ENCODE measurements at regions not wholly inside any gene's neighbourhood (a gene's known extent, or its start where the extent isn't known, plus 50 kb on each side); places are given as distances from the start of the nearest gene placed in this dataset.

- no peak for DNase-seq
These were observed 81.9 kb downstream of the SIPA1L2 start for GRCh38 chr1:232547938-232548484.

DNA sequence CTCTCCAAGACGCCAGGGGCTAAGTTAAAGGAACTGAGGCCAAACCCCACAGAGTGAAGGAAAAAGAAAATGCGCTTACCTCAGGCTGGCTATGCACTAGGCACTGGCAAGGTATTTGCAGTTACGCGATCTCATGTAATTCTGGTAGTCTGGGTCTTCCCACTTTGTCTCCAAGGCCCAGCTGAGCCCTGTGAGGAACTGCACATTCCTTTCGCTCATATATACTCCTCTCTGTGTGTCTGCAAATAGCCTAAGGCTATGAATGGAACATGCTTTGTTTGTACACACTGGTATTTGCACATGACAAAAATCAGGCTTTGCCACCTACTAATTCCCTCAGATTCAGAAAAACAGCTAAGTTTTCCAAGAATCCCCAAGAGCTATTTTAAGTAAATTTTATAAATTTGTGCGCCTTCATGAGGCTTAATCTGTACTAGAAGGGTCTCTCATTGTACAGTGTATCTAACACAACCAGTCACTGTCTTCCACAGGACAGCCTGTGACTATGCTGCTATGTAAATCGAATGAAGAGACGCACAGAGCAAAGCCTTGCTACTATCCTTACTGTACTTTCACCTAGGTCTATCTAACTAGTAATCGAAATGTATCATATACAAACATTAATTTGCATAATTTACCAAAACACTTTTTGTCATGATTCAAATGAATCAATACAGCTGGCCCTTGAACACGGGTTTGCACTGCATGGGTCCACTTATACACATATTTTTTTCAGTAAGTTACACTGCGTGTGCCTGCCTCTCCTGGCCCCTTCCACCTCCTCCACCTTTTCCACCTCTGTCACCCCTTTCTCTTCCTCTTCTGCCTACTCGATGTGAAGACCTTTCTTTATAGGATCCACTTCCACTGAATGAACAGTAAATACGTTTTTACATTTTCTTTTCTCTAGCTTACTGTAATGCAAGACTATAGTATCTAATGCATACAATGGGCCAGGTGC lies 87.0 kb downstream of the SIPA1L2 start:
- Histone ChIP-seq H3K9me3 (ENCODE audit: control insufficient read depth, low read length) (no peaks in the 10 kb centered on the region), H3K27me3 (ENCODE audit: control insufficient read depth in 1 of 2, insufficient read depth in 1 of 2, low read length in 2 of 2) (peaks cover 0 to 3% of the 10 kb centered on the region in 2 experiments), H3K9ac (ENCODE audit: low read length) (no peak overlapping the region), H3K4me3 (ENCODE audit: insufficient read depth in 1 of 2, low read depth in 1 of 2, low read length in 2 of 2) (no peak overlapping the region), H2BK120ac (ENCODE audit: low read depth, low read length) (no peak overlapping the region), H2AK5ac (ENCODE audit: low read length, severe bottlenecking) (no peak overlapping the region), H4K91ac (ENCODE audit: low read length) (peak overlapping the region; percentile 71), H4K8ac (ENCODE audit: low read length) (no peak overlapping the region), H2AFZ (ENCODE audit: low read depth, low read length) (no peak overlapping the region), H3K4me1 (ENCODE audit: control insufficient read depth, insufficient read depth, low read depth, low read length) (peaks cover 22% of the 10 kb centered on the region), H3K4me2 (ENCODE audit: low read length, poor library complexity, severe bottlenecking) (no peak overlapping the region), H3K36me3 (ENCODE audit: control insufficient read depth in 1 of 2, insufficient read depth in 2 of 2, low read depth in 1 of 2, low read length in 2 of 2) (peaks cover 0 to 4% of the 10 kb centered on the region in 2 experiments), H3K18ac (ENCODE audit: low read depth in 1 of 2, low read length in 2 of 2) (no peak overlapping the region), H2BK12ac (ENCODE audit: low read length in 2 of 2) (peak overlapping the region in 1 of 2 experiments; percentile 46), H3K27ac (ENCODE audit: low read length, poor library complexity, severe bottlenecking) (no peak overlapping the region), H2BK15ac (ENCODE audit: low read depth, poor library complexity, severe bottlenecking) (peak overlapping the region; percentile 65), H3K23ac (ENCODE audit: low read length in 2 of 2) (no peak overlapping the region), H3K4ac (ENCODE audit: low read depth in 1 of 2, low read length in 2 of 2) (no peak overlapping the region), H2BK5ac (ENCODE audit: low read depth, low read length, poor library complexity, severe bottlenecking) (no peak overlapping the region), H3K79me1 (replicated peaks; ENCODE audit: low read length, poor library complexity, severe bottlenecking) (peaks cover 20% of the 10 kb centered on the region), H3K14ac (ENCODE audit: low read length in 2 of 2) (no peak overlapping the region)
- DNase-seq, result no peak
- 96% methylated on average over 13 of the region's 13 CpGs for WGBS

More at GRCh38 chr1:232547938-232548484, 81.9 kb downstream of the SIPA1L2 start:
- H3K4ac ChIP-seq (ENCODE audit: low read depth in 1 of 2, low read length in 2 of 2), result no peak overlapping the region
- no peak overlapping the region for H3K4me3 ChIP-seq (ENCODE audit: insufficient read depth in 1 of 2, low read depth in 1 of 2, low read length in 2 of 2)
- H4K91ac ChIP-seq (ENCODE audit: low read length), result no peak overlapping the region
- peaks cover 0 to 3% of the 10 kb centered on the region in 2 experiments for H3K27me3 ChIP-seq (ENCODE audit: control insufficient read depth in 1 of 2, insufficient read depth in 1 of 2, low read length in 2 of 2)
- no peak overlapping the region for H3K27ac ChIP-seq (ENCODE audit: low read length, poor library complexity, severe bottlenecking)
- H3K4me2 ChIP-seq (ENCODE audit: low read length, poor library complexity, severe bottlenecking), result no peak overlapping the region
- peak overlapping the region in 1 of 2 experiments; percentile 77 for H3K18ac ChIP-seq (ENCODE audit: low read depth in 1 of 2, low read length in 2 of 2)
- no peak overlapping the region for H3K9ac ChIP-seq (ENCODE audit: low read length)
- no peak overlapping the region for H2BK5ac ChIP-seq (ENCODE audit: low read depth, low read length, poor library complexity, severe bottlenecking)
- H3K9me3 ChIP-seq (ENCODE audit: control insufficient read depth, low read length), result no peaks in the 10 kb centered on the region
- no peak overlapping the region for H3K23ac ChIP-seq (ENCODE audit: low read length in 2 of 2)
- WGBS, result 60% methylated on average over 2 of the region's 2 CpGs
- H2AFZ ChIP-seq (ENCODE audit: low read depth, low read length), result no peak overlapping the region
- peaks cover 17% of the 10 kb centered on the region for H3K4me1 ChIP-seq (ENCODE audit: control insufficient read depth, insufficient read depth, low read depth, low read length)
- peak overlapping the region in 1 of 2 experiments; percentile 74 for H2BK12ac ChIP-seq (ENCODE audit: low read length in 2 of 2)
- H3K14ac ChIP-seq (ENCODE audit: low read length in 2 of 2), result no peak overlapping the region
- H3K36me3 ChIP-seq (ENCODE audit: control insufficient read depth in 1 of 2, insufficient read depth in 2 of 2, low read depth in 1 of 2, low read length in 2 of 2), result peaks cover 0 to 11% of the 10 kb centered on the region in 2 experiments
- no peak overlapping the region for H2BK120ac ChIP-seq (ENCODE audit: low read depth, low read length)
- no peak overlapping the region for H2BK15ac ChIP-seq (ENCODE audit: low read depth, poor library complexity, severe bottlenecking)
- H2AK5ac ChIP-seq (ENCODE audit: low read length, severe bottlenecking), result no peak overlapping the region
- peaks cover 19% of the 10 kb centered on the region for H3K79me1 ChIP-seq (replicated peaks; ENCODE audit: low read length, poor library complexity, severe bottlenecking)
- no peak overlapping the region for H4K8ac ChIP-seq (ENCODE audit: low read length)

- Histone ChIP-seq H4K8ac (ENCODE audit: low read length) (no peak overlapping the region), H3K27me3 (ENCODE audit: control insufficient read depth in 1 of 2, insufficient read depth in 1 of 2, low read length in 2 of 2) (no peaks in the 10 kb centered on the region)
- WGBS, result 80% methylated on average over 5 of the region's 5 CpGs
These were observed 91.0 kb downstream of the SIPA1L2 start for GRCh38 chr1:232538943-232539302.

More at GRCh38 chr1:232538943-232539302, 91.0 kb downstream of the SIPA1L2 start:
- H2BK5ac ChIP-seq (ENCODE audit: low read depth, low read length, poor library complexity, severe bottlenecking), result no peak overlapping the region
- peaks cover 24% of the 10 kb centered on the region for H3K4me1 ChIP-seq (ENCODE audit: control insufficient read depth, insufficient read depth, low read depth, low read length)
- no peak overlapping the region for H4K91ac ChIP-seq (ENCODE audit: low read length)
- no peak overlapping the region for H3K4me3 ChIP-seq (ENCODE audit: insufficient read depth in 1 of 2, low read depth in 1 of 2, low read length in 2 of 2)
- no peak overlapping the region for H2AFZ ChIP-seq (ENCODE audit: low read depth, low read length)
- peak overlapping the region; percentile 3 to 38 for H3K18ac ChIP-seq (ENCODE audit: low read depth in 1 of 2, low read length in 2 of 2)
- H3K79me1 ChIP-seq (replicated peaks; ENCODE audit: low read length, poor library complexity, severe bottlenecking), result peaks cover 18% of the 10 kb centered on the region
- peak overlapping the region; percentile 35 for H3K4me2 ChIP-seq (ENCODE audit: low read length, poor library complexity, severe bottlenecking)
- no peaks in the 10 kb centered on the region for H3K9me3 ChIP-seq (ENCODE audit: control insufficient read depth, low read length)
- H2BK12ac ChIP-seq (ENCODE audit: low read length in 2 of 2), result no peak overlapping the region
- no peak overlapping the region for H3K23ac ChIP-seq (ENCODE audit: low read length in 2 of 2)
- H3K9ac ChIP-seq (ENCODE audit: low read length), result no peak overlapping the region
- H3K4ac ChIP-seq (ENCODE audit: low read depth in 1 of 2, low read length in 2 of 2), result no peak overlapping the region
- peaks cover 0 to 4% of the 10 kb centered on the region in 2 experiments for H3K36me3 ChIP-seq (ENCODE audit: control insufficient read depth in 1 of 2, insufficient read depth in 2 of 2, low read depth in 1 of 2, low read length in 2 of 2)
- peak overlapping the region; percentile 85 for H3K27ac ChIP-seq (ENCODE audit: low read length, poor library complexity, severe bottlenecking)
- H2AK5ac ChIP-seq (ENCODE audit: low read length, severe bottlenecking), result peak overlapping the region; percentile 53
- DNase-seq, result no peak
- no peak overlapping the region for H3K14ac ChIP-seq (ENCODE audit: low read length in 2 of 2)
- no peak overlapping the region for H2BK15ac ChIP-seq (ENCODE audit: low read depth, poor library complexity, severe bottlenecking)
- H2BK120ac ChIP-seq (ENCODE audit: low read depth, low read length), result no peak overlapping the region

Data from mesenchymal stem cell (in vitro differentiated cells and primary cell).